HG03039 (cell line): ENCODE measurements at regions not wholly inside any gene's neighbourhood (a gene's known extent, or its start where the extent isn't known, plus 50 kb on each side); places are given as distances from the start of the nearest gene placed in this dataset.

Experiments
- ATAC-seq: cut with Tn5 transposase; IDR thresholded peaks from one replicate; pipeline ENCODE4 v1.9.1; 2021; ENCODE audit warnings: mild to moderate bottlenecking, moderate library complexity; ENCODE audit not compliant: unreplicated experiment

DNA sequence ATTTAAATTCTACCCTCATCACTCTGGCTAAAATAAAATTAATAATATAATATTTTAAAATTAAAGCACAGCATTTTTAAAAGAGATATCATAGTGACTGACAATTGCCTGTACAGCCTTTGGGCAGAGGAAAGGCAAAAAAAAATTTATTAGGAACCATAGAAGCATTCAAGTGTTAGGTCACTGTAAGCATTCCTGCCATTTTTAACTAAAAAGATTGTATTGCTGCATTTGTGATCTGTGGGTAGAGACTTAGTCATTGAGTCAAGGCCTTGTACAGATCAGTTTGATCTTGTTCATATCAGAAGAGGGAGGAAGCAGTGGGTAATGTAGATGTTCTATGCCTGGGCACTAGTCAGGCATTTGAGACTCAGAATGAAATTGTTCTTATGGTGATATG, 109.9 kb downstream of the LYPLAL1 start:
- no peak for ATAC-seq

DNA sequence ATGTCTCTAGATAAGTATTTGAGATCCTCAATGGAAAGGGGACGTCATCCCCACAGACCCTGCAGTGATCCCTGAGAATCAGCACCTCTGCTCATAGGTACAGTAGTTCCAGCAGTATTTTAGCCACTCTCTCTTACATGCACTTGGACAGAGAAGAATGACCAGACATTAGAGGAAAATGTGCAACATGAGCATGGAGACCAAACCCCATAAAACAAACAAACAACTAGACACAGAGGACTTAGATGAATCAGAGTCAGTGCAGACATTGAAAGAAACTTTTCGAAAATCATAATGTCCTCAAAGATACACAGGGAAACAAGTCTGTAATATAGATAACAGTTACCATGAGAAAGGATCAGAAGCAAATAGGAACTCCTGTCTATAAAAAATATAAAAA, 108.2 kb downstream of the LYPLAL1 start:
- ATAC-seq, result no peak

DNA sequence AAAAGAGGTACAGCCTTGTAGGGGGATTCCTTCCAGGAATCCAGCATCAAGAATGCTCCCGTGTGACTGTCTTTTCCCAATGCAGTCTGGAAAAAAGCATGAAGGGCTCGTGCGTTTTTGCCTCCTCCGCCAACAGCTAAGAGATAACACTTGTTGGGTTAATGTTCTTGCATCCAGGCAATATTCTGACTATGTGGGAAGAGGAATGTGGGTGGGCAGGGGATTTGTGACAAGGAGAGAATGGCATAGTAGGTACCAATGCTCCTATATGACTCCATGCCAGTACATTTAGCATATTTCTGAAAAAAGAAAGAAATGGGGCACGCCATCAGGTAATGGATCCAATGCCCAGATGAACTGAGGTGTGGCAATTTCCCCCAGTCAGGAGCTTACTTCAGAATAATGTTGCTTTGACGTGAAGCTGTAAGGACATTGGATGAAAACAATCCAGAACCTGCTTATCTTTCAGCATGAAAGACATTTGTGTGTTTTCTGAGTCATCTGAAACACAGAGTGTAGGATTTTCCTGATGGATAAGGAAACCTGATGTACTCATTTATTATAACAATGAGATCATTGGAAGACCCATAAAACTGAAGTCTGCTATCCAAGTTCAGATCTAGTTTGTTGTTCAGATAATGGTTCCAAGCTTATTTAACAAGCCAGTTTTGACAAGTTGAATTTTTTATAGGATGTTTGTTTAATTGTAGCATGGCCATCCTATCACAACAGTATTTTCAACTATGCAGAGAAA, 105.5 kb downstream of the LYPLAL1 start:
- no peak for ATAC-seq

DNA sequence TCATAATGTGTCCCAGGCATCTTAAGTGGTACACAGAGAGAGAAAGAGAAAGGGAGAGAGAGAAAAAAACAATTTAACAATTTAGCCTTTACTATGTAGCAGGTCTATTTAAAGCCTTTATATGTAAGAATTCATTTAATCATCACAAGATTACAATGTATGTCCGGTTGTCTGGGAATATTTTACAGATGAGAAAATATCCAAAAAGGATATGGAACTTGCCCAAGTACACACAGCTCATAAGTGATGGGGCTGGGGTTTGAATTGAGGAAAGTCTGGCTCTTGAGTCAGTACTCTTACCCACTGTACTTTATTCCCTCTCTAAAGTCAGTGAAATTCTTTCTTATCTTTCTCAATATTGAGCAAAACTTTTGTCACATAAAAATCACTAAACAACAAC, 104.6 kb downstream of the LYPLAL1 start:
- ATAC-seq, result no peak

DNA sequence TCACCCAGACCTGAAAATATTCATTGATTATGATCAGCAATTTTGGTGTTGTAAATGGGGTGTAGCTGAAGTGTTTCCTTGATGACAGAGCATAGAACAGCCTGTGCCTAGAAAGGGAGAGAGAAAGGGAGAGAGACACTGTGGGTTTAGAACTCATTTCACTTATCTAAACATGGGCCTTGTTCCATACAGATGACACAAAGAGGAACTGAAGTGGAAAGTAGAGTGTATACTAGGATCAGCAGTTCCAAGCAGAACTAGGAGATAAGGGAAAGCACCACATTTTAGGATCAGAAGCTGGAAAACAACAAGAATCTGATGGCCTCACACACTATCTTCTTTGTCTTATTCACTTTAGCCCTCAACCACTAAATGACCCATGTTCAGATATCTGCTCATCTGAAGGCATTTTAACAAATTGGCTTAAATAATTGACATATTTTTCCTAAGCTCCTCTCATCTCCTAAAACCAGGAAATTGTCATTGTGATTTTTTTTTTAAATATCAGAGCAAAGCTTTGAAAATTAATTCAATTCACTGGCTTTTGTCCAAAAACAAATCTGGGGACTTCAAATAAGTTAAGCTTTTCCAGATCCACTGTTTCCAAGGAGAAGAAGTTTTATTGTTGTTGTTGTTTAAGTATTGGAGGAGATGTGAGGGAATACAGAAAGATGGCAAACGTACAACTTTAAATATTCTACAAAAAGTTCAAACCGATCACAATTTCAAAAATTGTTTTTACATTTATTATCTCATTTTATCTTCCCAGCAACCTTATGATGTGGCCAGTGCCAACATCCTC, 103.8 kb downstream of the LYPLAL1 start:
- ATAC-seq, result no peak

GRCh38 chr1:219276049-219276738, 102.5 kb downstream of the LYPLAL1 start:
- ATAC-seq, result no peak

GRCh38 chr1:219273088-219273686, 99.5 kb downstream of the LYPLAL1 start:
- no peak for ATAC-seq

GRCh38 chr1:219271818-219272535, 98.3 kb downstream of the LYPLAL1 start:
- no peak for ATAC-seq

- no peak for ATAC-seq
Observed at GRCh38 chr1:219269171-219269570, 95.5 kb downstream of the LYPLAL1 start.

DNA sequence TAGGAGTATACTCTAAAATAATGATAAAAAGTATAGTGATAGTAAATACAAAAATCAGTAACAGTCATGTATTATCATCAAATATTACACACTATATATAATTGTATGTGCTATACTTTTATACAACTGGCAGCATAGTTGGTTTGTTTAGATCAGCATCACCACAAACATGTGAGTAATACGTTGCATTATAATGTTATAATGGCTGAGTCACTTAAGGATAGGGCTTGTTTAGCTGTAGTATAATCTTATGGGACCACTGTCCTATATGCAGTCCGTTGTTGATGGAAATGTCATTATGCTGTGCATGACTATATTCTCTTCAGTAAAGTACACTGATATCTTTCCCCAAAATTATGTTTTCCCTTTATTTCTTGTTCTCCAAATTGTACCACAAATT, 92.8 kb downstream of the LYPLAL1 start:
- no peak for ATAC-seq

DNA sequence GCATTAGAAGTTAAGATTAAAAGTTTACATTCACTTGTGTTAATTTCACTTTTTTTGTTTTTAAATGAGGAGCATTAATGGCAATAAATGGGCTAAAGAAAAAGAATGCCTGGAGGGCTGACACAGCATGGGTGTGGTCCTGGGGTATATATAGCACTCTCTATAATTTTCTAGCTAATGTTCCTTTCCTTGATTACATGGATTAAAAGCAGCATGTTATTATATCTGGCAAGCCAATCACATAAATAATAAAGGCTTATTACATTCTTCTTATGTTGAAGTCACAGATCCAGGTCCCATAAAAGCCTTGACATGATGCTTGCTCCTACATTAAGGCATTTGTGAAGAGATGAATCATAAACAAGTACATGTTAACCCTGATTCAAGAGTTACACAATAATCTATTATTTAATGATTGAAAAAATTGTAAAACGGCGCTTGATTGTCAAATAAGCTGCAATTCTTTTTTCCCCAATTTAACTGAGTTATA, 91.4 kb downstream of the LYPLAL1 start:
- ATAC-seq, result no peak

- no peak for ATAC-seq
Observed at GRCh38 chr1:219264561-219264960, 90.9 kb downstream of the LYPLAL1 start.
